ENCODE measurements at regions not wholly inside any gene's neighbourhood (a gene's known extent, or its start where the extent isn't known, plus 50 kb on each side); places are given as distances from the start of the nearest gene placed in this dataset.
"Not testable (repeated sequence)": the region's sequence is repeated elsewhere in the genome, so short reads cannot be mapped to it uniquely, and the experiment has no call there.

DNA sequence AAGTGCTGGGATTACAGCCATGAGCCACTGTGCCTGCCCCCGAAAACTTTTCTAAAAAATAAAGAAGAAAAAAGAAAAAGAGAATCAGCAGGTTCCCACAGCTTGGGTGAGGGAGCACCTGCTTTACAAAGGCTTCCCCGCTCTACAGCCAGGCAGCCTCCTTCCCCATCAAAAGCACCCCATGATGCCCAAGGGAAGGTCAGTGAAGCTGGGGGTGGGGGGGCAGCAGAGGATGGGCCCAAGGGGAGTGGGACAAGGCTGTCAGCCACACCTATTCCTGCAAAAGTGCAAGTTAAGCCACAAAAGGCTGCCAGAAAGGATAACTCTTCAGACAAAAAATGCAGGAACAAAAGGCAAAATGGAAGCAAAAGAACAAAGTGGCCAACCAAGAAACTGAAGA lies 72.5 kb downstream of the FAM50B start:
- DNase-seq, result no peak

DNA sequence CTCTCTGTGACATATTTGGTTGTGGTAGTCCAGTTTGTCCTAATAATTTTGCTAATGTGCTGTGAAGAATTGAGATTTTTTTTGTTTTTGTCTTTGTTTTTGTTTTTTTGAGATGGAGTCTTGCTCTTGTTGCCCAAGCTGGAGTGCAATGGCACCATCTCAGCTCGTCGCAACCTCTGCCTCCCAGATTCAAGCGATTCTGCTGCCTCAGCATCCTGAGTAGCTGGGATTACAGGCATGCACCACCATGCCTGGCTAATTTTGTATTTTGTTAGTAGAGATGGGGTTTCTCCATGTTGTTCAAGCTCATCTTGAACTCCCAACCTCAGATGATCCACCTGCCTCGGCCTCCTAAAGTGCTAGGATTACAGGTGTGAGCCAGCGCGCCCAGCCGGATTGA lies 73.4 kb downstream of the FAM50B start:
- not testable (repeated sequence) for DNase-seq

DNA sequence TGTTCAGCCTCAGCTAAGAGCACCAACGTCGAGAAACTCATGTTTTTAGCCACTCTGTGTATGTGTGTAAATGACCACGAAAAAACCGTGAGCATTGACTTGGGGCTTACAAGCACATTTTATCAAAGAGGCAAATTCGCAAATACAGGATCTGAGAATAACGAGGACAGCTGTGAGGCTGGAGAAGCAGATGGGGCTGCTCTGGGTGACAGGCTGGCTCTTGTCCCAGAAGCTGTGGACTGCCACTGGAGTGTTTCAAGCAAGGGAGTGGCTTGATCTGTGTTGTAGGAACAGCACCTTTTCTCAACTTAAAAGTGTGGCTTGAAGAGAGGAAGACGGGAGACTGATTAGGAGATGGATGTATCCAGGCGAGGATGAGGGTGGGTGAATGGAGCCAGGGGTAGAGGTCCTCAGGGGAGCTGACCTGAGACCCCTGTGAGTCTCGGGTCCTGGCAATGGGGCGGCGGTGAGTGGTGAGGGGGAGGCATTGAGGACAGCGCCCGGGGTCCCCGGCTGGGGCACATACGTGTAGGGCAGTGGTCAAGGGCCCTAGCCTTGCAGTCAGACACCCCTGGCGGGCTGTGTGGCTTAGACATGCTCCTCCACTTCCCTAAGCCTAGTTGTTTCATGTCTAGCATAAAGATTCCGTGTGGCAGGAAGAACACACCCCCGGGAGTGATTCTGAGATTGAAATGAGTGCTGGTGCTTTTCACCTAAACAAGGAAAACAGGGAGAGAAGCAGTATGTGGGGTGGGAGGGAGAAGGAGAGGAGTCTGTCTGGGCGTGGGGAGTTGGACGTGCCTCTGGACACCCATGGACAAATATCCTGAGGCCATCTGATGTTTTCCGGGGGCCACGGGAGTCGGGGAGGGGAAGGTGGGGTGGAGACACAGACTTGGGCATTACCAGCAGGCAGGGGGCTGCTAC lies 76.3 kb downstream of the FAM50B start:
- not testable (repeated sequence) for DNase-seq

DNA sequence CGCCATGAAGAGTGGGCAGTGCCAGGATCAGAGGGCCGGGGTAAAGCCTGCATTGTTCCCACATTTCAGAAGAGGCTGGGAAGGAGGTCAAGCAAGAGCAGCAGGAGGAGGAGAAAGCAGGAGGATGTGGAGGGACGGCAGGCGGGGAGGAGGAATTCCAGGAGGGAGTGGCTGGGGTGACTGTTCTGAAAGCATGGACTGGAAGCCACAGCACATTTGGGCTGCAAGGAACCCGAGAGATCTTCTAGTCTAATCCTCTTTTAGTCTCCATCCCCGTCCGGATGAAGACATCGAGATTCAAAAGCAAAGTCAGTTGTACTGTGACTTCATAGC lies 76.9 kb downstream of the FAM50B start:
- DNase-seq, result no peak

DNA sequence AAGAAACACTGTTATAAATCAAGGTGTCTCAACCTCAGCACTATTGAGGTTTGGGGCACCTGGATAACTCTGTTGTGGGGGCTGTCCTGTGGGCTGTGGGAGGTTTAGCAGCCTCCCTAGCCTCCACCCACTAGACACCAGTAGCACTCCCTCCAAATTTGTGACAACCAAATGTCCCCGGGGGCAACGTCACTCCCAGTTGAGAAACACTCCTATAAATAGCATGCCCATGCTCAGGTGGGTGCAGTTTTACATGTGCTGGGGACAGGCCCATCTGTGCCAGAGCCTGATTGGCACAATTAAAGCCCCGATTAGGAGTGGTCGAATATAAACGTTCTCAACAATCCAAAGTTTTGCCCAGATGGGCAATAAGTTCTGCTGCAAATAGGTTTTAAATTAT lies 78.9 kb downstream of the FAM50B start:
- DNase-seq, result no peak

DNA sequence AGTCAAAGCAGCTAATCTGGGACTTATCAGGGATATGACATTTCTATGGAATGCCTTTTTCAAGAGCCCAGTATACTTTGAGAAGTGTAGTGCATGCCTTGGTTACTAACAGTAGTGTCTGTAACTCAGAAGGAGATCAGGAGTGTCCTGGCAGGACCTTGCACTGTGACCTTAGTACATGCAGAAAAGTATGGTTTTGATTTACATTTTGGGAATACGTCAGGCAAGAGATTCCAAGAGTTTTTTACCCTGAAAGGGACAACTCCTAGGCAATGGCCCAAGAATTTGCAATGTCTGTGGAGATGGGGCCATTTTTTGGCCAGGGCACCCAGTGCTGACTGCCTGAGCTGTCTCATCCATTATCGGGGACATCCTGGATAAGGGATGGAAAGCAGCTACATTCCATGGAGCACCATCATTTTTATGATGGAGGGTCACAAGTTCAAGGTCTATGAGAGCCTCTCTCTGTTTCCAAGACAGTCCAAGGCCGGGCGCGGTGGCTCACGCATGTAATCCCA lies 80.2 kb downstream of the FAM50B start:
- no peak for DNase-seq

DNA sequence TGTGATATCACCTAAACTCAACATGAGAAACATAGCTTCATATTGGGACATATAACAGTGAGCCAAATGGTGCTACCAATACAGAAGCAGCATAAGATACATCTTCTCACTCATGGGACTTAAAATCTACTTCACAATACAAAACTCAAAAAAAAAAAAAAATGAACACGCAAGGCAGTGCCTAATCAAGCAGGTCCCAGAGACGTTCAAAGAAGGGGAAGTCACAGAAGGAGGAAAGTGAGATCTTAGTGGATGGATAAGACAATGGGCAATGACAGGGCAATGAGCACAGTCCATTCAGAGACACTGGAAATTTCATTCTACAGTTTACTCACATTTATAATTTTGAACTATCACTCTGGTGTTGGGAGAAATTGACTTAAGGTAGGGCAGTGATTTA lies 88.3 kb downstream of the FAM50B start:
- no peak for DNase-seq

DNA sequence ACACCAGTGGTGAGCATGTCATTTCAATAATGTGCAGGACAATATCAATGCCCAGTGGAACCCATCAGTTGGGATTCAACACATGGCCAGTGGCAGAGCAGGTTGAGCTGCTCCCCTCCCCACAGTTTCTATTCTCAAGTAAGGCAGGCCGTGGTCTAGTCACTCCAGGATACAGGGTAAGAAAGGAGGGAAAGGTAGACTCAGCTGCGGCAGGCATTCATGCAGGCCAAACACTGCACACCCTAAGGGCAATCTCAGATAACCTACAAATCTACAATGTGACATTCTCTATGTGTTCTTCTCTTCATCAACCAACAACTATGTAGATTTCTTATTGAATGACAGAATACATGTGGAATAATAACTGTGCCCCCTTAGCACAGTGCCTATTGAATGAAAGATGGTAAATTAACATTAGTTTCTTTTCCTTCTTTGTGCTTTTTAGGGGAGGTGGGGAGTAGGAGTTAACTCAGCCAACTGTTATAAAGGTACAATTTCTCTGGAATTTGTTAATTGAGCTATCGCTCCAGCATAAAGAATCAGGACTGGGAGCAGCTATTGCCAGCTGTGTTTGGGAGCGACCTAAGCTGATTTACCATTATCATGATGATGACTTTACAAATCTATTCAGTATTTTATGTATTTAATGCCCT lies 89.7 kb downstream of the FAM50B start:
- no peak for DNase-seq

DNA sequence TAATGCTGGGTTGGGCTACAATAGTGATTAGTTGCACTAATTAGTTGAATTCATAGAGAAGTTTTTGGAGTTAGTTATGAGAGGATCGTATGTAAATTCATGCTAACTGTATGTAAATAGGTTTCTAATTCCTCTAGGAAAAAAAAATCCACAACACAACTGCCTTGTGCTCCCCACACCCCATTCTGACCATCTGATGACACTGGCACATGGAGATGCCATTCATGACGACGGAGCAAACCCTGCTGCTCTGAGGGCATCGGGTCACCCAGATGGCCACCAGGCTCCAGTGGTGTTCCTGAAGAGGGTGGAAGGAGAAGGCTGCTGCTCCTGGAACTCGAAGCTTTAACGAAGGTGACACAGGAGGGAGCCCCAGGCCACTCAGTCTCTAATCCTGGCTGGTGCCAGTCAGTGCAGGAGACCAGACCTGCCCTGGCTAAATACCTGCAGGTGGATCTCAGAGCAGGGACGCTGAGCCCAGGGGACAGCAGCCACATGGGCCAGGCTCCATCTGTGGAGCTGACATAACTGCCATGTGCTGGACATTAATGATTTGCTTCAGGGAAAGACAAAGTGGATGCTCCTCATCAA lies 90.3 kb downstream of the FAM50B start:
- no peak for DNase-seq

DNA sequence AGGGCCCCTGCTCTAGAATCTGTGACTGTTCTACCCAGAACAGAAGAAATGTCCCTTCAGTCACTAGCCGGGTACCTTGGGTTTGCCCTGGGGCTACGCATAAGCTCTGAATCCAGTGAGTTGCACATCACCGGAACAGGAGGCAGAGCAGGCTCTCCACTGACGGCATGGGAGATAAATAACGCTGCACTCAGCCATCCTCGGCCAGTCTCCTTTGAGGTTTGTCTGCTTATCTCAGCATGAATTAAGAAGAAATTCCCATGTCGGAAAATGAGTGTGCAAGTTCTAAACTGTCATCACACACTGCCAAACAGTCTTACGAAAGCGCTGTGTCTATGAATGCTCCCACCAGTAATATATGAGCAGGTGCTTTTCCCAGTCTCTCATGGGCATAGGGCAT lies 90.8 kb downstream of the FAM50B start:
- no peak for DNase-seq

DNA sequence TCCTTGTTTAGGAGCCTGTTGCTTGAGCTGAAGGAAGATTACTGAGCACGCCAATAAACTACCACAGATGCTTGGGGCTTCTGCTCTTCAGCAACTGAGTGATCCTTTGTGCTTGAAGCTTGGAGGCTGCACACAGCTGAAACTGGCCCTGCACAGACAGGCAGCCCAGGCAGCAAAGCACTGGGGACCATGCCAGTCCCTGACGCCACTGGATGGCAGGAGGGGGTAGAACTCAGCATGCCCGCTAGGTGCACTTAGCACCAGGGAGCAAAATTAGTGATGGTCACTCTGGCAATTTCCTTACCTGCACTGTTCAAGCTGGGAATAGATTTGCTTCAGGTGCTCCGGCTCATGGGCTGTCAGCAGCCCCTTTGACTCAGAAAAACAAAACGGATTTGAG lies 91.5 kb downstream of the FAM50B start:
- DNase-seq, result no peak

DNA sequence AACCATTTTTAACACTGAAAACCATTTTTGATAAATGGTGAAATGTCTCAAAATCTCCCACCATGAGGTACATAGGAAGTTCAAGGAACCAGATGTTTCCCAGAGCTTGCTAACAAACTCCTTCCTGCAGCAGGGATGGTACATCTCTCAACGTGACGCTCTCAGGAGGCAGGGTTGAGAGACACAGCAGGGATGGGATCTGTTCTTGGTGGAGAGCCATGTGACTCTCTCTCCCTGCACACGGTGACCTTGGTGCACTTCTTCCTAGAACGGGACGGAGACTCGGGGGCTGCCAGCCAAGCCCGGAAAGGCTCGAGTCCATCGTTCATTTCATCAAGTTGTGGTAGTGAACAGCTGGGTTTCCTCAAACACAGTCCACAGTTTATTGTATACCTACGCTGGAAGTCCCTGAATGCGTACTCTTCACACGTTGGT lies 94.2 kb downstream of the FAM50B start:
- no peak for DNase-seq

DNA sequence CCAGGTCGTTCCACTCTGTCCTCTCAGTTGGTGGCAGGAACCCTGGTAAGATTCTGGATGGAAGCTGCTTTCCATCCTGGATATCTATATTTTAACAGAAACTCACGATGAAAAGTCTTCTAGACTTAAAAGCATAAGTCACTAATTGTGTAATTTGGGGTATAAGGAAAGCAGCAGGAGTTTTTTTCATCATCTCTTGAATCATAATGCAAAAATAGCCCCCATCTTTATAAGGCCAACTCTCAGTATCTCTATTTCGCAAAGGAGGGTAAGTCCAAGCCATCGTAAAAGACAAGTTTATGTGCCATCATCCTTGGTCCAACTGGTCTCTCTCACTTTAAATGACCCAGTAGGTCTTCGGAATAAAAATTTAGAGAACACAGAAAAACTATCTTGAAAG lies 95.1 kb downstream of the FAM50B start:
- no peak for DNase-seq

DNA sequence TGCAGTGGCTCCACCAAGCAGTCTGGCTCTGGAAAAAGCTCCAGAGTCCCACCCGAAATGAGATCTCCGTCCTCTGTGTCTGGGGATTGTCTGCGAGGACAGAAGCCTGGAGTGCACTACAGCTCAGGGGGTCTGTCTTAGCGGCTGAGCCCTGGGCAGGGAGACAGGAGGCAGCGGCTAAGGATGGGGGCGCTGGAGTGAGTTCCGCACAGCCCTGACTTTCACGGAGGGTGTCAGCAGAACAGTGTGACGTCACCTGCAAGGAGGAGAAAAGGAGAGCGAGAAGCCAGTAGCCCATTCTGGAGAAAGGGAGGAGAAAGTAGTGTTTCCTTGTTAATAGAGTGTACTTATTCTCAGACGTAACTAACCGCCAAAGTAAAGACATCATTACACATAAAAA lies 97.6 kb downstream of the FAM50B start:
- no peak for DNase-seq

DNA sequence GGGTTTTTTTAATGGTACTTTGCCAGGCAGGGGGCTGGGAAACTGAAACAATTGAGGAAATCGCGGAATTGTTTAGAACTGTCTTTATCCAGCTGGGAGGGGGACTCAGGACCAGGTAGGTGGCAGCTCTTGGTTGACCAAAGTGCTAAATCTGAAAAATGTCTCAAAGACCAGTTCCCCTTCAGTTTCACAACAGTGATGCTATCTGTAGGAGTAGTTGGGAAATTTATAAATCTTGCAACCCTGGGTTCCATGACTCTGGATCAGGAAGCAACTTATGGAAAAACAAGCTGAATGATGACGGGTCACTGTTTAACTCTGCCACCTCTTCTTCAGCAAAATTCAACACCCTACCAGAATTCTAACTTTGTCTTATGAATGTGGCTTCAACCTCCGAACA lies 99.7 kb downstream of the FAM50B start:
- no peak for DNase-seq

DNA sequence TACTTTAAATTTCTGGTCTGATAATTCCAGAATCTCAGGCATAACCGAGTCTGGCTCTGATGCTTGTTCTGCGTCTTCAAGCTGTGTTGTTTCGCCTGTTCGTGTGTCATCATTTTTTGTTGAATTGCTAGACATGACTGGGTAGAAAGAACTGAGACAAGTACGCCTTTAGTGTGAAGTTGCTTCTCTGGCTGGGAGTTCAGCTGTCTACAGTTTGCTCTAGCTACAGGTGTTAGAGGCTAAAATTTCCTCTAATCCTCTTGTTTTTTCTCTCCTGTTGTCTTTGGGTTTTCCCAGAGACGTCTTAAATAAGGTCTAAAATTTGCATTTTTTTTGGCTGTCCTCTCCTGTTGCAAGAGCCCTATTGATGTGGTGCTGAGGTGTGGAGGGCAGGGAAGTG lies 100.3 kb downstream of the FAM50B start:
- no peak for DNase-seq

DNA sequence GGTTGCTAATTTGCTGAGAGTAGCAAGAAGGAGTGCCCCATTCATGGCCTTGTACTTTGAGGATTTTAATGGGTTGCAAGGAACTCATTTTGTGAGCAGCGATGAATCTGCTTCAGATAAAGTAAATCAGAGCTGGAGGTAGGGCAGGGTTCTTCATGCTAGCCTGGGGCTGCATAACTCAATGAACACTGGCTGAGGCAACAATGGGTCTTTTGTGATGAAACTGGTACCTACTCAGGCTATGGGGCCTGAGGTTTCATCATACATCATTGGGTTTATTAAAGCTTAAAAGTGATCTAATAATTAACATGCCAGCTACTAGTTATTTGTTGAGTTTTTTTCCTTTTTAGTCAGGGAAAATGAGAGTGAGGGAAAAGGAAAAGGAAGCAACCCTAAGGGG lies 106.9 kb downstream of the FAM50B start:
- DNase-seq, result no peak

DNA sequence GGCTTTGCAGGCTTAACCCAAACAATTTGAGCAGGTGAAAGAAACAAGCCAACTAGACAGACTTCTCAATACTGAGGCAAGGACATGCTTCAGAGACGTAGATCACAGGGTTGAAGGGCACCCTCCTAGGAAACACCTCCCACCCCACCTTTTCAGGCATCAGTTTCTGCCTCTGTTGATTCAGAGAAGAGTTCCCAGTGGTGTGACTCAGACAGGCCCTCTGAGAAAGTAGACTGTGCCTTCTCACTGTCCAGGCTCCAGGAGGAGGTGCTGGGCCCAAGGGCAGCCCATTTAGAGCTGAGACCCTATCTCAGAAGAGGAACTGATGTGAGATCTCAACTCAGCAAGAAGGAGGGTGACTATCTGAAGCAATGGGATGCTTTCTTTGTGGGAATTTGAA lies 108.1 kb downstream of the FAM50B start:
- no peak for DNase-seq

DNA sequence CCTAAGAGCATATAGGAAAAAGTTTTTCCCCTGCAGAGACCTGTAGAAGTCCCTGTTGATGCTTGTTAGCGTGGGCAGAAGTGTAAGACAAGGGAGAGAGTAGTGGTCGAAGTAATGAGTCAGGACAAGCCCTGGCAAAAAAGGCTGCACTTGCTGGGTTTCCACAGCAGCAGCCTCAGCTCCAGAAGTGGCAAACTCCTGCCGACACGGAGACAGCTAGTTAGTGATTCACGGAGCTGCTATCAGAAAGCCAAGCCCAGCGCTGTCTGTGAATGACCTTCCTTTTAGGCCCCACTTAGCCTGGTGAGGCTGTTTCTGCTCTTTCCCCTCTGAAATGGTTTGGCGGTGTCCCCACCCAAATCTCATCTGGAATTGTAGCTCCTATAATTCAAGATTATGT lies 109.1 kb downstream of the FAM50B start:
- no peak for DNase-seq

DNA sequence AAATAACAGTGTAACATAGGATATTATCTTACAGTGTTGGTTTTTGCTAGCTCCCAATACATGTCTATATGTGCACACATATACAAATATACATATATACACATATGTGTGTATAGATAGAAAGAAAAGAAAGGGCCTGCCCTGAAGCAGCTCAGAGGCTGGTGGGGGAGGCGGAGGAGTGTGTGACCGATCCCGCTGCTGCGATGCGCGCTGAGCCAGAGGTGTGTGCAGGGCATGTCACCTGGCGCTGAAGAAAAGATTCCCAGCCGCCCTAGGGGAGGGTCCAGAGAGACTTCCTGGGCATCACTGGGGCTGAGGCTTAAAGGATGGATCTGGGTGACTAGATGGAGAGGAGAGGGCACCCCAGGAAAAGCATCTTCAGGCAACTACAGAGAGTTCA lies 110.2 kb downstream of the FAM50B start:
- no peak for DNase-seq

DNA sequence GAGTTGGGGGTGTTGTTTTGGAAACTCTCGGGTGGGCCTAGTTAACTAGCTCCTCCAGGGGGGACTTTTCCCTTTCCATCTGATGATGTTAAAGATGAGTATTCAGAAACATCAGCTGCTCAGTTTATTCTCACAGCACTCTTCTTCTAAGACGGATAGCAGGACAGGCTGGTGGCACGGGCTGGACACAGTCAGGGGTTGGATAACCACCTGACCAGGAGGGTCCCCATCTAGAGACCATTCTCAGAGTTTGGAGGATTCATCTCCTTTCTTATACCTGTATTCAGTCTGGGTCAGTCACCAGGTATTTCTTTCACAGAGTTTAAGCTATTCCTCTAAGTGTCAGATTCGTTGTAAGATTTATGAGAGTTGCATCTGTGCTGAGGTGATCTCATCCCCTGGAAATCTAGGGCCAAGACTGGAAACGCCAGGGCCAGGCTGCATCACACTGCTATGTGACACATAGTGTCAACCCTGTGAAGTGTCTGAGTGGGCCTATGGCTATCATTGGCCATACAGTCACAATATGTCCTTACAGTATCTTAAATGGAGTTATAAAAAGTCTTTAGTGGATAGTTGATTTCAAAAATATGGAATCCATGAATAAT lies 111.7 kb downstream of the FAM50B start:
- no peak for DNase-seq

DNA sequence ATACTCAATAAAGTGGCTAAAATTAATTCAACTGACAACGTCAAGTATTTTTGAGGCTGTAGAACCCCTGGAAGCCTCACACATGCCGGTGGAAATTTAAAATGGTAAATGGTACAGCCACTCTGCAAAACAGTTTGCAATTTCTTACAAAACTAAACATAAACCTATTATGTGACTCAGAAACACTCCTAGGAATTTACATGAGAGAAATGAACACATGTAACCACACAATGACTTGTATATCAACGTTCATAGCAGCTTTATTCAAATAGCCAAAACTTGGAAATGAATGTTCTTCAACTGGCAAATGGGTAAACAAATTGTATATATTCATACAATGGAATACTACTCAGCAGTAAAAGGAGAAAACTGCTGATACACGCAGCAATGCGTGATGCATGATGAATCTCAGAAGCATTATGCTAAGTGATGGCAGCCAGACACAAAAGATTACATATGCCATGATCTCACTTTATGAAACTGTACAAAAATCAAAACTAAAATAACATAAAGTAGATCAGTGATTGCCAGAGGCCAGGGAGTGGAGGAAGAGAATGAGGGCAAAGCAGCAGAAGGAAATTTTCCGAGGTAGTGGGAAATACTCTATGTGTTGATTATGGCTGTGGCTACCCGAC lies 112.5 kb downstream of the FAM50B start:
- DNase-seq, result no peak
